GM12878 (cell line): ENCODE measurements at regions not wholly inside any gene's neighbourhood (a gene's known extent, or its start where the extent isn't known, plus 50 kb on each side); places are given as distances from the start of the nearest gene placed in this dataset.

Experiments used
- ATAC-seq: fragments of 200-7000 bp; cut with Tn5 transposase; 3 replicates; pipeline ENCODE4 v1.9.1; 2020; ENCODE audit warnings: mild to moderate bottlenecking, moderate library complexity
- BruUV-seq: library from RNA; stranded (reverse); fragments of 400-500 nt; replicated peaks from 2 replicates; lab custom pipeline; 2021; lab: Mats Ljungman, UMichigan
- CTCF ChIA-PET: fragments of 300-600 bp; sonication (Branson Sonifier 250); formaldehyde crosslinking; extraction: SDS; loops from one replicate; lab custom pipeline; 2021; ENCODE audit warnings: inconsistent platforms; lab: Yijun Ruan, JAX
- POLR2A ChIA-PET: fragments of 350-600 bp; formaldehyde crosslinking; extraction: SDS; loops from one replicate; lab custom pipeline; 2021; ENCODE audit warnings: inconsistent platforms; lab: Charles Lee
- RAD21 ChIA-PET: fragments of 300-600 bp; sonication (Branson Sonifier 250); formaldehyde crosslinking; loops from one replicate; lab custom pipeline; 2023; ENCODE audit warnings: antibody characterized with exemption; ENCODE audit not compliant: unreplicated experiment; lab: Charles Lee
- SMC1A ChIA-PET: fragments of 300-600 bp; sonication (Branson Sonifier 250); formaldehyde crosslinking; loops from one replicate; lab custom pipeline; 2023; ENCODE audit not compliant: unreplicated experiment, uncharacterized antibody; lab: Charles Lee
- DNase-seq: peaks from one replicate; pipeline ENCODE4 v3.0.0-alpha.2; 2011; ENCODE audit warnings: low read depth, low spot score
- FAIRE-seq: peaks from 3 replicates; lab custom pipeline; 2011; peaks lifted over from hg19 to GRCh38; lab: Jason Lieb, UNC
- H2AFZ ChIP-seq: 2 replicates; pipeline ENCODE4 v1.6.0; 2011; ENCODE audit warnings: low read depth, low read length, control low read depth; ENCODE audit not compliant: control insufficient read depth
- H3K27ac ChIP-seq: 2 replicates; pipeline ENCODE4 v1.5.1; 2011; ENCODE audit warnings: control low read depth; ENCODE audit not compliant: control insufficient read depth, insufficient read depth
- H3K27me3 ChIP-seq, 2 experiments: replicated peaks in 1 of 2; 2 replicates each; pipeline versions ENCODE4 v1.6.0 to v1.6.1; 2011; ENCODE audit warnings: low read length in 1 of 2; ENCODE audit not compliant: control insufficient read depth in 2 of 2, insufficient read depth in 2 of 2
- H3K36me3 ChIP-seq, 2 experiments: 2 replicates each; pipeline ENCODE4 v1.5.1; 2011; ENCODE audit warnings: low read length in 1 of 2; ENCODE audit not compliant: control insufficient read depth in 2 of 2, insufficient read depth in 2 of 2
- H3K4me1 ChIP-seq: 2 replicates; pipeline ENCODE4 v1.6.1; 2011; ENCODE audit warnings: mild to moderate bottlenecking, low read length, moderate library complexity, mixed read lengths; ENCODE audit not compliant: control insufficient read depth, insufficient read depth
- H3K4me2 ChIP-seq: 2 replicates; pipeline ENCODE4 v1.6.0; 2011; ENCODE audit warnings: control low read depth; ENCODE audit not compliant: control insufficient read depth, insufficient read depth
- H3K4me3 ChIP-seq: fragments of 200-600 bp; sonication (generic); 2 replicates; pipeline ENCODE4 v1.5.1; 2016
- H3K79me2 ChIP-seq: 2 replicates; pipeline ENCODE4 v1.6.0; 2011; ENCODE audit warnings: low read length; ENCODE audit not compliant: control insufficient read depth, insufficient read depth
- H3K9ac ChIP-seq: 2 replicates; pipeline ENCODE4 v1.8.0; 2011; ENCODE audit warnings: low read length, control low read depth, mixed read lengths; ENCODE audit not compliant: control insufficient read depth, insufficient read depth
- H3K9me3 ChIP-seq: replicated peaks from 3 replicates; pipeline ENCODE4 v1.5.1; 2011; ENCODE audit warnings: mild to moderate bottlenecking, low read length; ENCODE audit not compliant: control insufficient read depth, insufficient read depth
- H4K20me1 ChIP-seq: 2 replicates; pipeline ENCODE4 v1.6.0; 2011; ENCODE audit not compliant: control insufficient read depth, insufficient read depth
- BRCA1 ChIP-seq: IDR thresholded peaks from 2 replicates; pipeline ENCODE4 v1.6.1; 2011; ENCODE audit warnings: low read depth, low read length, improper control_type of control experiment
- NRF1 ChIP-seq: conservative IDR thresholded peaks from 2 replicates; pipeline ENCODE4 v1.6.1; 2011; ENCODE audit warnings: mild to moderate bottlenecking, low read depth, low read length, improper control_type of control experiment
- ZBTB40 ChIP-seq: fragments of 450-650 bp; IDR thresholded peaks from 2 replicates; pipeline ENCODE4 v1.6.1; 2016; ENCODE audit warnings: mild to moderate bottlenecking, moderate library complexity, borderline replicate concordance
- WGBS: methylation state at CpG from one replicate; pipeline ENCODE4 v1.1.6; 2016; ENCODE audit warnings: low lambda C conversion rate; ENCODE audit not compliant: insufficient replicate concordance, insufficient coverage; ENCODE audit errors: missing lambda C conversion rate; 5-methylcytosine and 5-hydroxymethylcytosine counted together
- in situ Hi-C: fragments of 300-500 bp; cut with MboI; formaldehyde crosslinking; loops from 9 replicates; pipeline ENCODE4 v1.14.3; 2018; ENCODE audit warnings: mixed read lengths
- intact Hi-C: fragments of 100-400 bp; cut with micrococcal nuclease; formaldehyde crosslinking; loops from one replicate; pipeline ENCODE4 v1.14.2; 2022; ENCODE audit not compliant: unreplicated experiment

- ChIA-PET CTCF (no interaction called here), RAD21 (no interaction called here), SMC1A (no interaction called here), POLR2A (no interaction called here)
- Histone ChIP-seq H3K4me3 (no peak overlapping the region), H3K79me2 (no peaks in the 10 kb centered on the region), H2AFZ (no peak overlapping the region), H3K27me3 (no peaks in the 10 kb centered on the region), H3K27ac (no peak overlapping the region), H3K4me1 (no peaks in the 10 kb centered on the region), H3K4me2 (no peak overlapping the region), H3K9ac (no peak overlapping the region), H4K20me1 (no peaks in the 10 kb centered on the region), H3K9me3 (no peaks in the 10 kb centered on the region), H3K36me3 (no peaks in the 10 kb centered on the region)
- FAIRE-seq (no peak), DNase-seq (no peak), ATAC-seq (no peak)
- intact Hi-C loops (no loop called here), in situ Hi-C loops (no loop called here)
- no TSS peak for BruUV-seq
- WGBS: 71% methylated on average over 28 of the region's 29 CpGs
- TF ChIP-seq NRF1: no peak
- TF ChIP-seq ZBTB40: no peak
- no peak for TF ChIP-seq BRCA1
Measured at GRCh38 chr1:229943988-229944743, 122.9 kb upstream of the GALNT2 start.
